Activated naive CD4-positive, alpha-beta T cell (primary cell): ENCODE measurements at regions not wholly inside any gene's neighbourhood (a gene's known extent, or its start where the extent isn't known, plus 50 kb on each side); places are given as distances from the start of the nearest gene placed in this dataset.
"Not testable (repeated sequence)": the region's sequence is repeated elsewhere in the genome, so short reads cannot be mapped to it uniquely, and the experiment has no call there.

Experiments used
- DNase-seq, 4 experiments: peaks; one replicate each; lab custom pipeline; 2025; lab: John Stamatoyannopoulos, UW

DNA sequence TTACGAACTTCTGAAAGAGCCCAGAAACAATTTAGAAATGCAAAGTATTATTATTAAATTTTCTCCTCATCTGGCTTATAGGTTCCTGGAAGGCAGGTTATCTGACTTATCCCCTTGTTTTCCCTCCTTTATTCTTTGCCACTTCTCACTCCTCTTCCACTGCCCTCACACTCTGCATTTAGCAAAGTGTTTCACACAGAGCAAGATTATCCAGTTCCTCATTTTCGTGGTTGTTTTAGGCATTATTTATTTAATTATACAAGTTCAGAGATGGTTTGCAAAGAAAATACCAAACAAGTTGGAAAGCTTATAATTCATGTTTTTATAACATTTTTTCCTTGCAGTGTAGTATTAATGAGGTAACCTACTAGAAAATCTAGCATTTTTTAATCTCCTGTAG is 544.9 kb downstream of the NSUN3 start:
- DNase-seq = no peak

DNA sequence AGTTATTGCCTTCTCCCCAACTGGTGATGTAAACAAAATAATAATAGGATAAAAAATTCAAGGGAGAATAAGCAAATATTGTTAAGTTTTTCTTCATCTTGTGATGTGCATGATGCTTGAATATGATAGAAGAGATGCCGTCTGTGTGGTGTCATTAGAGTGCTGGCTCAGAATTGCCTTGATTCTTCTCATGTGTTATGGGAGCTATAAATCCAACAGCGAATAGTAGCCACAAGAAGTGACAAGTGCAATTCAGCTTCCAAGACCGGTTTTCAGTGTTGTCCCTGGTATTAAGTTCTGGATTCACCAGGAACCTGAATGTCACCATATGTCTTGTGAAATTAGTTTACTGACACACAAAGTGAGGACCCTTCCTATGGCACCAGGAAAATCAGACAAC is 547.0 kb downstream of the NSUN3 start:
- DNase-seq = no peak

DNA sequence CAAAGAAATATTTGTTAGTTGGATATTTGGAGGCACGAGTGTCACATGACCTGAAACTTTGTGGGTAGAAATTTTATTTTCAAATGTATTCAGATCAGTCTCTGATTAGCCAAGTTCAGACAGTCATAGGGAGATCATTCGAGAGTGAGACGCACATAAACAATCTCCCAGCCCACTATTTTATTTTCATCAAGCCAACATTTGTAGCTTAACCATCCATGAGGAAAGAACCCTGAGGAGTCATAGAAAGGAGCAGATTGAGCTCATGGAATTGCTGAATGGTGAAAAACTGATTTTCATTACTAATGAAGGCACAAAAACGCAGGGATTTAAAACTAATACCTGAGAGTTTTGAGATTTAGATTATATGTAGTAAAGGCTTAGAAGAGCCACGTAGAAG is 548.7 kb downstream of the NSUN3 start:
- no peak for DNase-seq

DNA sequence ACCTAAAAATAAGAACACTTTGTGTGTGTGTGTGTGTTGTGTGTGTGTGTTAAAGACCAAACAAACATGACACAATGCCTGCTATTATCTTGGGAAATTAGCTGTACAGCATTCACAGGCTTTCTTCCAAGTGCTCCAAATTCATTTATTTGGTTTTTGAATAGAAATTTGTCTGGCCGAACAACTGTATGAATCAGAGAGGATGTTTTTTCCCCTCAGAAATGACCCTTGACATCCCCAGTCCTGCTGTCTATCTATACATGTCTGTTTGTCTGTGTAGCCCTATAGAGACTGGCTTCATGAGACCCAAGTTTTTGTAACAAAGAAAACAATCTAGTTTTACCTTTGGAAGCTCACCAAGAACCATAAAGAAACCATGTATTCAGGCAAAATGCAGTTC is 549.8 kb downstream of the NSUN3 start:
- no peak for DNase-seq

DNA sequence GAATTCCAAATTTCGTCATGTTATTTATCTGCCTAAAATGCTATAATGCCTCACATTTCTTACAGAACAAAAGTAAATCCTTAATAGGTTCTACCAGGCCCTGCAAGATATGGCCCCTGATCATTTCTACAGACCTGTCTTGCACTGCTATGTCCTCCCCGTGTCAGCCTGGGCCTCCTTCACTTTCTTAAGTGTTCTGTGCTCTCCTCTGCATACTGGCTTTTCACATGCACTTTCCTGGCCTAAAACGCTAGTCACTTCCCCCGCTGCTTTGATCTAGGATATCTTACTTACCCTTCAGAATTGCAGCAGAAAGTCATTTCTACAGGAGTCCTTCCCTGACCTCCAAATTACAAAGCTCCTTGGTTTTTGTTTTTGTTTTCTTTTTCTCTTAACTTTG is 551.3 kb downstream of the NSUN3 start:
- no peak for DNase-seq

DNA sequence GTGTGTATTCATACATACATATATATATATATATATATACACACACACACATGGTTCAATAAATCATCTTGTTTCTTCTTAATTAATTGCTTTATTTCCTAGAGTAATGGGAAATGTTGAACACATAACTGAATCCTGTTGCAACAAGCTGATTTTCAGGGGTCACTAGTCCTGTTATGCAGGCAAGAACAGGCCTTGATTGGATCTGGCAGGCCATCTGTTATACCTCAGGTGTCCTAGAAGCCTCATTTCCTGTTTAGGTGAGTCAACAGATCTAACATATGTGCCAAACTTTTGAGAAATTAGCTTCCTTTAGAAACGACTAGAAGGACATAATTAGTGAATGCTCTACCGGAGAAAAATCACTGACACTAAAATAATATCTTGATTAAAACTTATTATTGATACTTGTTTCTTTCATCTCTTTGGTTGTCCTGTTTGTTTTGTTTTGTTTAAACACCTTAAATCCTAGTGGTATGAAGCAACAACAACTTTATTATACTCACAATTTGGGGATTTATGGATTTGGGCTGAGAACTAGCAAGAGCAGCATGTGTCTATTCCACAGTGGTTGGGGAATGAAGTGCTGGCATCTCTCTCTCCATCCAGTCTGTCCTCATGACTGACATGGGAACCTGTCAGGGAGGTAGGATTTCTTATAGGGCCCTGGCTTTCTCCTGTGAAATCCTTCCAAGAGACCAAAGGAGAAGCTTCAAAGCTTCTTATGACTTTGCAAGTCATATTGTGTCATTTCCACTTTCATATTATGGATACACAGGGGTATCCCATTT is 552.6 kb downstream of the NSUN3 start:
- no peak for DNase-seq

DNA sequence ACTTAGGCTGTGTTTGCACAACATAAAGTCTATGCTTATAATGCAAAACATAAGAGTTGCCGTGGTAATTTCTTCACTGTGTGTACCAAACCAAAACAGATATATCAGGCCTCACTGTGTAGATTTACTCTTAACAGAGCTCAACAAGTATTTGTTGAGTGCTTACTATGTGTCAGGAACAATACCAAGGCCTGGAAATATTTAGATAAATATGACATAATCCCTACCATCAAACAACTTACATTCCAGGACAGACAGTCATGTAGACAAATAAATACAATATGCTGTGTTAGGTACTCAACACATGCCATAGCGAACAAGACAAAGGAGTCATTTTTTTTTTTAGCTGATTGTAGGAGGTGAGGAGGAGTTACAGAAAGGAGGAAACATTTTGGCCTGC is 554.0 kb downstream of the NSUN3 start:
- no peak for DNase-seq

DNA sequence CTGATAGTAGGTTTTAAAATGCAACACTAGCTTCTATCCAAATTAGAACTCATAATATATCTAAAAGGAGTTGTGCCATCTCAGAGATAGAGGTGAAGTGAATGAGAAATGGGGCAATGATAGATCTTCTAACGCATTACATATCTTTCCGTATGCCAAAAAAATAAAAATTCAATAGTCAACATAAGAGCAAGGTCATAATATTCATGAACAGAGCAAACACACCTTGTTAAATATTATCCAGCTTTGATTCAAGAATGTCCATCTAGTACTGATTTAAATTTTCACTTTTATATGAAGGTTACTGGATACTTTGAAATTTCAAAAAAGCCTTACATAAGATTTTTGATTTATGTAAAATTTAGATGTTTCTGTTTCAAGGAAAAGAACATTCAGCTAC is 554.5 kb downstream of the NSUN3 start:
- no peak for DNase-seq

DNA sequence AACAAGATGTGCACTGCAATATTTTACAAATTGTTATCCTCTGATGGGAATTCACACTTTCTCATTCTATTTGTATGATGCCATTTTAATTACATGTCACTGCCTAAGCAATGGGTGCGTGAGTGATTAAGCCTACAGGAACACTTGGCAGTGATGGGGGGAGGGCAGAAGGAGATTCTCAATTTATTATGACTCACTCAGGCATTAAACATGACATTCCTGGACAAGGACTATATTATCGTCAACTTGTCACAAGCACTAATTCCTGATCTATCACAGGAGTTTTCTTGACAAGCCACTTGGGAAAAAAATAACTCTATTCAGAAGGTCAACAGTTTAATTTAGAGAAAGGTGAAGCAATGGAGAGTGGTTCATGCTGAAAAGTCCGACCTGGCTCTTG is 556.8 kb downstream of the NSUN3 start:
- no peak for DNase-seq

DNA sequence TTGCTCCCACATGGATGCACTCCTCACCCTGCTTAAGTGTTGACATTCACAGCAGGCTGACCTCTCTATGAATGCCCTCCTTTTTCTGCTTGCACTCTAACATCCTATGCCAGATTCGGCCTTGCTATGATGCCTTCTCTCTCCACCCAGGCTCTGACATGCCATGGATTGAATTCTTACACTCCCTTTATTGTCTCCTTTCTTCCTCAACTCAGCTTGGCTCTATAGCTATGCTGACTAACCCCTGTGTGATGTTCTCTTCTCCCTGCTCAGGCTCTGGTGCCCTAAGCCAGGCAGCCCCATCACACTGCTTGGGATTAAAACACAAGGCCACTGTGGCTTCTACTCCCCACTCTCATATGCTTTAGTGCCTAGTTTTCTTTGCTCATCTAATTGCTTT is 563.7 kb downstream of the NSUN3 start:
- no peak for DNase-seq

DNA sequence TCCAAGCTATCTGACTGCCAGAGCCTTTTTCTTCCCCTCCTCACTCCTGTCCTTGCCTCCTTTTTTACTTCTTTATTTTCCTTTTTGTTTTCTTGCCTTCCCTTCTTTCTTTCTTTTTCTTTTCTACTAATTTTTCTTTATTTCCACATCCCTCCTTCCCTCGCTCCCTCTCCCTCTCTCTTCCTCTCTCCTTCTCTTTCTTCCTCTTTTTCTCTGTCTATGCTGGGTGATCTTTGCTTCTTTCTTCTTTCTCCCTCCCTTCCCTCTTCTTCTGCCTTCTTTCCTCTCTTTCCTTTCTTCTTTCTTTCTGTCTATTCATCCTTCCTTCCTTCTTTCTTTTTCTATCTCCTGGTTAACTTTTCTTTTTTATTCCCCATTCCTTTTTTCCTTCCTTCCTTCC is 564.8 kb downstream of the NSUN3 start:
- DNase-seq = no peak

DNA sequence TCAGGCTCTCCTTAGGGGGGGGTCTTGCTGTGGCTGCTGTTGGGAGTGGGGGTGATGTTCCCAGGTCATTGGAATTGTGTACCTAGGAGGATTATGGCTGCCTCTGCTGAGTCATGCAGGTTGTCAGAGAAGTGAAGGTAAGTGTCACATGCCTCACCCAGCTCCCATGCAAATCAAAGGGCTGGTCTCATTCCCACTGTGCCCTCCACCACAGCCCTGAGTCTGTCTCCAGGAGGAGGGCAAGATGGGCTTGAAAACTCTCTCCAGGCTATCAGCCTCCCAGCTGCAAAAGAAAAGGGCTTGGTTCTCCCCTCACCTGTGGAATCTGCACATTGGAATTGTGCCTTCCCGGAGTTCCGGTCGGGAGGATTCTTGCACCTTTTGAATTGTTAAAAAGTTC is 580.5 kb downstream of the NSUN3 start:
- DNase-seq = no peak

DNA sequence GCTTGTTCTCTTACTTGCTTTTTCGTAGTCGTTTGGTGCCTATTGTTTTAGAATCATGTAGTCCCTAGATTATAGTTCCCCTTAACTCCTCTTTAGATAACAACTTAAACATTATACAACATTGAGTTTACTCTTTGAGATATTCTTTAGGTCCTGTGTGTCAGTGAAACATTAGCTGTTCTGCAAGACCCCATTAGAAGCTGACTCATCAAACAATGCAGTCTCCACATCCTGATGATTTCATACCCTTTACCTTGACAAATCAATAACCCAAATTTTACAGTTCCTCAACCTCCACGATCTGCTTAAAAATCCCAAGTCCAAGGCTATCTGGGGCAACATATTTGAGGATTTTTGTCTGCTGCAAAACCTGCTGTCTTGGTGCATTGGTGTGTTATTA is 582.9 kb downstream of the NSUN3 start:
- no peak for DNase-seq

DNA sequence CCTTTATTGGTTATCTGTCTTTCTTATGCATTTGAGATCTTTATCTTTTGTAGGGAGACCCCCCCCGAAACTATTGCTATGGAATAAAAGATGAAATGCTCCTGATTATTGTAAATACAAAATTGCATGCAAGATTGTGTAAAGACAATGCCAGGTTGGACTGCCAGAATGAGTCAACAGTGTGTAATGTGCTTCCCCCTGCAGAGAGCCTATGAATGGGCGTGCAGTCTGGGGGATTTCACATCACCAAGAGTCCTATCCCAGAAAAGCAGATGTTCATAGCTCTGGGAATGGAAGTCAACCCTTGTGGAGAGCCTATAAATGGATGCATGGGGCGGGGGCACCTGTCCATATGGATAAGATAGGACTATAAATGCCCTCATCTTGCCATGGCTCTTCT is 584.3 kb downstream of the NSUN3 start:
- no peak for DNase-seq

DNA sequence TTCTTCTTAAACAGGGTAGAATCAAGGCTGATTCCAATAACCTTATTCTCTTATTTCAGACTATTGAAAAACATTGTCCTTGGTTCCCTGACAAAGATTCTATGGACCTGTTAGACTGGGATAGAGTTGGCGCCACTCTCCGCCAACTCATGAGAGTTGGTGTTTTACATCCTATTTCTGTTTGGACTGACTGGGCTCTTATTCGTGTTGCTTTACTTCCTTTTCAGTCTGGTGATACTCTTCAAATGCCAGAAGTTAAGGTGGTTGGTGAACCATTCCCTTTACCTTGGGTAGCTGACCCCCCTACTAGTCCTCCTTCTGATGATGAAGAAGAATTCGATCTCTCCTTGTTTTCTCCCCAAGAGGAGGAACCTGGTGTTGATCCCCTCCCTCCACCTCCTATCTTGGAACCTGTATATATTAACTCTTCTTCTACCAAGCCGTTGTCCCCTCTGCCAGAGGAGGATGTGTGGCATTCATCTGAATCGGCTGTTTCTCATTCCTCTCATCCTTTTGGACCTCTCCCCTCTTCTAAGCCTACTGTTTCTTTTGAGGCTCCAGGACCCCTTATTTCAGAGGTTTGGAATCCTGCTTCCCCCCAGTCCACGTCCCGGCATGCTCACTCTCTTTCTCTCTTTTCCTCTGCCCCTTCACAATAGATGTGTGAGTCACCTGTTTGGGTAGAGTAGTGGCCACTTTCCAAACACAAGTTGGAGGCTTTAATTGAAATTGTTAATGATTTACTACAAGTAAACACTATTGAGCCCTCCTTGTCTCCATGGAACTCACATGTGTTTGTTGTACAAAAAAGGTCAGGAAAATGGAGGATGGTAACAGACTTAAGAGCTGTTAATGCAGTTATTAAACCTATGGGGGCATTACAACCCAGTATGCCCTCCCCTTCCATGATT is 585.7 kb downstream of the NSUN3 start:
- DNase-seq = not testable (repeated sequence)

DNA sequence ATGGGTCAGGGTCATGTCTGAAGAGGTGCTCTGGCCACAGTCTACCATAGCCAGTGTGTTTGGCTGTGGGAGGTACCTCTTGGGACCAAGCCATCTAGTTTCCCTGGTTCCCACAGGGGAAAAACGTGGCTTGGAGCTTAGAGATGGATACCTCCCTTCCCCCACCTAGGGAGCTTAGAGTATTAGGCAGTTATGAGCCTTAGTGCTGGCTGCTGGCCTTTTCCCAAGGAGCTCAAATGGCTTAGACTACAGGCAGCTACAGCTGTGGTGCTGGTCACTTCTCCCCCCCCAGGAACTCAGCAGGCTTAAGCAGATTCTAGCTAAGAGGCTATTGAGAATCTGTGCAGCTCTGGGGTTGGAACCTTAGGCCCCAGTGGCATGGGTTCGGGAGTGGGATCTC is 591.2 kb downstream of the NSUN3 start:
- DNase-seq = no peak

DNA sequence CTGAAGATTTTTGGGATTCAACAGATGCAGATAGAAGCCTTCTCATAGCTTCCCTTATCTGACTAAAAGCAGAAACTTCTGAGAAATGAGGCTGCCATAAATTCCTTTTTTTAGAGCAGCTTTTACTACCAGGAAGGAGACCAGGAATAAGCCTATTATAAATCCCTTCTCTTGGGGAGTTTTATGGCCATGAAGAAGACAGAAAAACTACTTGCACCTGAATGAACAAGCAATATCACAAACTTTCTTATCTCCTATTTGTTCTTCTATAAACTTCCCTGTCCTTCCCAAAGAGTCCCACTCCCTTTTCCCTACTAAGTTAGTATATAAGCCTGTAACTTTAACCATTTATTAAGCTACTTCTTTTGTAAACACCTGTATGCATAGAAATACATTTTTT is 603.1 kb downstream of the NSUN3 start:
- DNase-seq = no peak

DNA sequence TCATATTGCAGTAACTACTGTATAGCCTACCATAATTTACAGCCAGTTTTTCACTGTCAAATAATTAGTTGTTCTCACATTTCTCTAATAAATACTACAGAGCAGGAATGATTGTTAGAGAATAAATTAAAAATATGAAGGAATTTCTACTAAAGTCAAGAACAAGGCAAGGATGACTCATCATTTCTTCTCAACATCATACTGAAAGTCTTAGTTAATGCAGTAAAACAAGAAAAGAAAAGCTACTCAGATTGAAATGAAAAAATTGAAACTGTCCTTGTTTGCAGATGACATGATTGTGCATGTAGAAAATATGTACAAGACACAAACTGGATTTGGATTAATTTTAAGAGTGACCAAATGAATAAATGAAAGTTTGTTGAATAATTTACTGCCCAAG is 608.2 kb downstream of the NSUN3 start:
- DNase-seq = no peak

DNA sequence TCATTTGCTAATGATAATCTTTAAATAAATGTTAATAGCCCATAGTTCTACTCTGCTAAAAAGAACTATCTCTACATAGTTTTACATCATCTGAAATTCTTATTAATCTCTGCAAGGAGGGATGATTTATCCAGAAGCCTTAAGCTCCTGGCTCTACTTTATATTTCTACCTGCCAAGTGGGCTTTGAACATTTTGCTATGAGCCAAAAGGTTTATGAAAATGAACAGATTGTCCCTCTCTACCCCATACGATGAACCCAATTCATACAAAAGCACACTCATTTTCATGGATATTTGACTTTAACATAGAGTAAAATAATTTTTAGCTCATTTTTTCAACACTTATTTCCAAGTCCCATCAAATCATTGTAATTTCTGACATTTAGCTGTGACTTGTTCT is 611.0 kb downstream of the NSUN3 start:
- no peak for DNase-seq

DNA sequence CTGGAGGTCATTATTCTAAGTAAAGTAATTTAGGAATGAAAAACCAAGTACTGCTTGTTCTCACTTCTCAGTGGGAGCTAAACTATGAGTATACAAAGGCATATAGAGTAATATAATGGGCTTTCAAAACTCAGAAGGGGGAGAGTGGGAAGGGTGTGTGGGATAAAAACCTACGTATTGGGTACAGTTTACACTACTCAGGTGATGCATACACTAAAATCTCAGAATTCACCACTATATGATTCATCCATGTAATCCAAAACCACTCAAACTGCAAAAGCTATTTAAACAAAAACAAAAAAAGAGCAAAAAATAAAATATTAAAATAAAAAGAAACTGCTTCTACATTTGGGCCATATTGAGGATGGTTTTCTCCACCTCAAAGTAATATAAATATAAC is 623.3 kb downstream of the NSUN3 start:
- no peak for DNase-seq

DNA sequence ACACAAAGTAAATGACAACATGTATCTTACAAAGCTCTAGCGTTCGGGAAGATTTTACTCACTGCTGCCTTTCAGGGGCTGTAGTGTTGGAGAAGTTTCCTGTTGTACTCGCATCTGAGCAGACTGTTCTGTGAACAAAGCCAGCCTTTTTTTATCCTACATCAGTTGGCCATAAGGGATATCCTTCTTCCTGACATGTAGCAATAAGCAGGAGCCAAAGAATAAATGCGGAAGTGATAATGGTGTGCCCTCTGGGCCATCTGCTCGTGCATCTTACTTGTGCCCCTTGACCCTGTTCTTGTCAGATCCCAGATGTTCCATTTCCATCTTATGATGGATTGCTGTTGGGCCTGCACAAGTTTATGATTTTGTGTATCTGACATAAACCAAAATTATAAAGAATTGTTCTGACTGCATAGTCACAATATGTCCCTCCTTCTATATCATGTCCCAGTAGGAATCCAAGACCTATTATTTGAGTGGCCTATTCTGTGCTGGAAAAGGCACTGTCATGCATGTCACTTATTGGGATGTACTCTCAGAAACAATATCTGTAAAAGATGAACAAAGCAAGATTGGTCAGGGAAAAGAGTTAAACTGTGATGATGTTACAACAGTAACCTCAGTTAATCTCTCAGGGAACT is 631.3 kb downstream of the NSUN3 start:
- DNase-seq = no peak

DNA sequence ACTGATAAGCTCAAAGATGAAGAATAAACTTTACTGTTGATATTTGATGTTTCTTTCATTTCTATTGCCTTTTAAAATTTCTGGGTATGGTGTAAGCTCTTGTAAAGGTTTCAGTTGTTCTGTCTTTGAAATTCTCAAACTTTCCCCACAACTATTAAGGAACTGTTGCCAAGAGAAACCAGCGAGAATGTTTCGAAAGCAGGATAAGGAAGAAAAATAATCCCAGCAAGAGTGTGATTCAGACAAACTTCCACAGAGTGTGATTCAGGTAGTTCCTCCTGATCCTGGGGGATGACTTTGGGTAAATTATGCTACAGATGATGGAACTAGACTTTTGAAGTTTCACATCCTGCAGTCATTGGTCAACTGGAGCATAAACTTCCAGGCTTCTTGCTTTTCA is 632.0 kb downstream of the NSUN3 start:
- no peak for DNase-seq

DNA sequence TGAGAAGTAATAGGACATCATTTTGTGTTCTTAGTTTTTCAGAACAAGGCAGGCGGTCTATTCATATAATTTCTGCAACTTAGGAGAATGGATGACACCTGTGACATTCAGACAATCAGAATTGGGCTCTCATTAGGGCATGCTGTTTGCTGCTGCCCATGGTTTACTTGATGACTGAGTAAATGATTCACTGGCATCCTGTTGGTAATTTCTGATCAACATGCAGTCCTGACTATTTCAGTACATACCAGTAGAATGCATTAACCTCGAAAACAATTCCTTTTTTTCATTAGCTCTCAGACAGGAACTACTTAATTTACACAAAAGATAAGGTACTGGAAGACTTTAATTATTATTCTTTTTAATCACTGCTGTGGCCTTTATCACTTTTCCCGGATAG is 641.6 kb downstream of the NSUN3 start:
- no peak for DNase-seq
